Kasumi-1 (cell line): ENCODE measurements at regions not wholly inside any gene's neighbourhood (a gene's known extent, or its start where the extent isn't known, plus 50 kb on each side); places are given as distances from the start of the nearest gene placed in this dataset.

Experiments
- DNase-seq, 2 experiments: peaks; one replicate each; lab custom pipeline; 2025; lab: John Stamatoyannopoulos, UW

DNA sequence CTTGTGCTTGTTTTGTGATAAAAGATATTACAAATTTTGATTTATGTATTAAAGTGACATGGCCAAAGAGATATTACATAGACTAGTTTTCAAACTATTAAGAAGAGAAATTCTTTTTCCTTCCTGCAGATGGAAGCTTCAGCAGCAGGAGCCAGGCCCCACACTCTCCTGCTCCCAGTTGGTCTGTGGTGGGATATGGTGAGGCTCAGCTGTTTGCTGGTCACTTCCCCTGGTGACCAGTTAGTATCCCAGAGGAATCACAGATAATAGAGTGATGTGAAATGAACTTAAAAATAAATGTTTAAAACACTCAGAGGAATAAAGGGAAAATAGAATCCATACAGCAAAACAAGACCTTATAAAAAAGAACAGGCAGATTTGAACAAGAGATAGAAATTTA lies 154.7 kb downstream of the KTN1 start:
- no peak for DNase-seq

- DNase-seq = no peak
These were observed 160.1 kb downstream of the KTN1 start for GRCh38 chr14:55739967-55740648.

- no peak for DNase-seq
These were observed 160.6 kb downstream of the KTN1 start for GRCh38 chr14:55740649-55740989.

DNA sequence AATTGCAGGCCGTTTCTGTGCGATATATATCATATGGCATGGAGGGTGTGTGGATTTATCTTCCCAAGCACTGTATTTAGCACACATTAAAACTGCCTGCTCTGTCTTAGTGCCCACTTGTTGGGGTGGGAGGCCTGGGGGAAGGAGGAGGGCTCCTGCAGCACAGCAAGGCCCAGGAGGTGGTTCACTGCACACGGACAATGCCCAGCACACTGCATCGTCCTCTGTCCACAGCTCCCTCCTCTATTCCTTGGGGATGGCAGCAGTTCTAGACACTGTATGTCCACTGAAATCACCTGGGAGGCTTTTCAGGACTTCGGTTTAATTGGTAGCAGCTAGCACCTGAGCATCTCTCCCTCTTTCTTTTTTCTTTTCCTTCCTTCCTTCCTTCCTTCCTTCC lies 161.2 kb downstream of the KTN1 start:
- DNase-seq = no peak

GRCh38 chr14:55743551-55743950 lies 163.5 kb downstream of the KTN1 start:
- DNase-seq = no peak

DNA sequence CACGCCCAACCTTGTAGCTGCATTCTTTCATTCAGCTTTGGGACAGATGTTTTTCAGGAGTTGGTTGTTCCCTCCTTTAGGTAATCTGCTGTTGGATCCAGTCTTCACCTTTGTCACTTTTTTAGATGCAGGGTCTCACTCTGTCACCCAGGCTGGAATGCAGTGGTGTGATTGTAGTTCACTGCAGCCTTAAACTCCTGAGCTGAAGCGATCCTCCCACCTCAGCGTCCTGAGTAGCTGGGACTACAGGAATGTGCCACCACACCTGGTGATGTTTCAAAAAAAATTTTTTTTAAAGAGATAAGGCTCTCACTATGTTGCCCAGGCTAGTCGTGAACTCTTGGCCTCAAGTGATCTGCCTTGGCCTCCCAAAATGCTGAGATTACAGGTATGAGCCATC lies 164.3 kb downstream of the KTN1 start:
- DNase-seq = no peak

DNA sequence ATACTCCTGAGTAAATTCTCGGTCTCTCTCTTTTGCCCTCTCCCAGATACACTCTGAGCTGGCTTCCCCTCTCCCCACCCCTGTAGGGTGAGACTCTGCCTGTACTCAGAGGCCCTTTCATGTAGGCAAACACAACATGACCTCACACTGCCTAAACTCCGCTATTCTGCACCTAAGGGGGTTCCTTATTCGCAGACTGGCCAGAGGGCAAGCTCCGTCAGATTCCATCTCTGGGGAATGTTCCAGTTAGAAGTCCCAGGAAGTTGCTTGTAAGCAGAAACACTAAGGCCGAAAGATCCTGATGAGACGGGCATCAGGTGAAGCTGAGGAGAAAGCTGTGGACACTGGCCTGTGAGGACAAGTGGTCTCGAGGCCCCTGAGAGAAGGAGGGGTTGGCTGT lies 165.9 kb downstream of the KTN1 start:
- DNase-seq = no peak

- DNase-seq = no peak
These were observed 166.6 kb downstream of the KTN1 start for GRCh38 chr14:55746558-55746957.

- DNase-seq = no peak
These were observed 167.2 kb downstream of the KTN1 start for GRCh38 chr14:55747186-55747585.

GRCh38 chr14:55749201-55749812 lies 169.3 kb downstream of the KTN1 start:
- DNase-seq = no peak

DNA sequence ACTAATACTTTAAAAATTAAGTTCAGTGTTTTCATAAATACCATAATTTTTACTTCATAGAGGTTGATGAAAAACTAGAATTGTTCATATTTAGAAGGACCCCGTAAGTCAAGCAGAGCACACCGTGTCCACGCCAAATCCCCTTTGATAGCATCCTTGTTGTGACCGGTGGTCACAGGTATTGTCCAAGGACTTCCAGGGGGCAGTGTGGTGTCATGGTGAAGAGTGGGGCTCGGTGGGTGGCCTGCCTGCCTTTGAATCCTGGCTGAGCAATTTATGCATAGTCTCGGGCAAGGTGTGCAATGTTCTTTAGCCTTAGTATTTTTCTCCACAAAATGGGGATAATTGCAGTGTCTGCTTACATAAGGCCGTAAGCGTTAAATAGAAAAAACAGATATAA lies 169.9 kb downstream of the KTN1 start:
- no peak for DNase-seq

GRCh38 chr14:55752580-55753390 lies 172.8 kb downstream of the KTN1 start:
- no peak for DNase-seq

DNA sequence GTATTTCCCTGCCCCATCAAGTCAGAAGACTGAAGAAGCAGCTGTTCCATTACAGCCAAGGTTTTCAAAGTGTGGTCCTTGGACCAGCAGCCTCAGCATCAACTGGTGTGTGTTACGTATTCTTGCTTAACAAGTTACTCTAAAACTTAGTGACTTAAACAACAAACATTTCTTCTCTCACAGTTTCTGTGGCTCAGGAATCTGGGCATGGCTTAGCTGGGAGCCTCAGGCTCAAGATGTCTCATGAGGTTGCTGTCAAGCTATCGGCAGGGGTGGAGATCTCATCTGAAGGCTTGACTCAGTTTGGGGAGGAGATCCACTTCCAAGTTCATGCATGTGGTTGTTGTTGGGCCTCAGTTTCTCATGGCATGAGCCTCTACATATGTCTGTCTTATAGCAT lies 174.5 kb downstream of the KTN1 start:
- DNase-seq = no peak

DNA sequence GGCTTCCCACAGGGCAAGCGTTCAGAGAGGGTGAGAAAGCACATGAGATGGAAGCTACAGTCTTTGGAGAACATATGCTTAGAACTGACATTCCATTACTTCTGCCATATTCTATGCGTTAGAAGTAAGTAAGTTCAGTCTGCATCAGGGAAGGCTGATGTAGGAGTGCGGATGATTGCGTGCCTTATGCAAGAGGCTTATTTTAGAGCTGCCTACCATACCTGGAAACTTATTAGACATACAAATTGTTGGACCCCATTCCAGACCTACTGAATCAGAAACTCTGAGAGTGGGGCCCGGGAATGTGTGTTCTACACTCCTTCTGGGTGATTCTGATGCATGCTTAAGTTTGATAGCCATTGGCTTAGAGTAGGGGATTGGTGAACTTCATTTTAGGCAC lies 174.9 kb downstream of the KTN1 start:
- no peak for DNase-seq

- no peak for DNase-seq
These were observed 176.1 kb downstream of the KTN1 start for GRCh38 chr14:55756078-55756477.

DNA sequence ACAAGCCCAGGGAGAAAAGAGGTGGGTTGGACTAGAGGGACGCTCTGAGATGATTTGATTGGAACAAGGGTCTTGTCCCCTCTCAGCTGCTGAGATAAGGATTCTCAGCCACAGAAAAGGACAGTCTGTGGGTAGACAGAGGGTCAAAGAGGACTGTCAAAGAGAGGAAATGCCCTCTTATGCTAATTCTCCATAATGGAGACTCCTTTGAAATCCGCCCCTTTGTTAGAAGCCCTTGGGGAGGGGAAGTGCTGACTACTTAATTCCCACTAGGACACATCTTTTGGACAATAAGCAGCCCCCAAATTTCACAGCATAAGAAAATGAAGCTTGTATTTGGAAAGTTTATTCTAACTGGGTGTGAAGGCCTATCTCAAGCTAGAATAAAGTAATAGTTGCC lies 176.6 kb downstream of the KTN1 start:
- no peak for DNase-seq

DNA sequence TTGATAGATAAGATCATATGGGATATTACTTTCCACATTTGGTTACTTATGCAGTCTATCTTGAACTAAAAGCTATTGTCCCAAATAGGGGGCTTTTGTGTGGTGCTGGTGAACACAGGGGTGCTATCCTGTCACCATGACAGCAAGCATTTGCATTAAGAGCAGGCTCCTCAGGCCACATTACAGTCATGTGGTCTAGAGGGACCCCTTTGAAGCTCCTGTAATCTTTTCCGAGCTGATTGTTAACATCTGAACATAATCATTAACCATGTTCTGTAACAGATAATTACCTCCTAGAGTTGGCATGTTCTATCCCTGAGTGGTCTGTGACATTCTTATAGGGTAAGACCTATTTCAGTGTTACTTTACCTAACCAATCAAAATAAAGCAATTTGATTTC lies 178.8 kb downstream of the KTN1 start:
- DNase-seq = no peak

DNA sequence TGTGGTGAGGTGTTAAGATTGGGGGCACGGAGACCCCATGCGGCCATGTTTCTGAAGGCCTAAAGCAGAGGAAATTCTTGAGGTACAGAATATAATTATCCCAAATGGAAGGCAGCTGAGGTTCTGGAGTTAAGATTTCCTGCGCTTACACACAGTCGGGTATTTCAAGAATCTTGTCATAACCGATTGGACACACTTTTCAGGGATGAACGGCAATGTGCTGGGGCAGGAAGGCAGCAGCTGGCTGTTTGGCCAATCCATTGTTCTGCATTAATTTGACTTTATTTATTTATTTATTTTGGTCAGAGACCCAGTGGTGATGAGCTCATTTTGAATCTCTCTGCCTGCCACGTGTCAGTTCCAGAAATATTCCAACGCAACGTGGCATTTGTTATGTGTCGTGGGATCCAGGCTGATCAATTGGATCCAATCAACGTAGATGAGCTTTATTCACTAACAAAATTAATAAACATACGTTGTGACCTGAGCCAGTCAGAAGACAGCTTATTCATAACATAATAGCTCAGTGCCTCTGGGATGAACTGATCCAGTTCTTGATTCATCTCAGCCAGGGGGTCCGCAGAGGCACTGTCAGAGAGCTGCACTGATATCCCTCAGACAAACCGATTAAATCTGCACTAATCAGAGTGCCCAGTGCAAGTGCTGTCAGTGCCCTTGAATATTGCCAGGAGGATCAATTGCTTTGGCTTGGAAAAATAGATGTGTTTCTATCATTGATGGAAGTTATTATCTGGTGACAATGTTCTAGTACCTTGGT lies 181.0 kb downstream of the KTN1 start:
- DNase-seq = no peak

GRCh38 chr14:55761651-55762050 lies 181.6 kb downstream of the KTN1 start:
- DNase-seq = no peak

DNA sequence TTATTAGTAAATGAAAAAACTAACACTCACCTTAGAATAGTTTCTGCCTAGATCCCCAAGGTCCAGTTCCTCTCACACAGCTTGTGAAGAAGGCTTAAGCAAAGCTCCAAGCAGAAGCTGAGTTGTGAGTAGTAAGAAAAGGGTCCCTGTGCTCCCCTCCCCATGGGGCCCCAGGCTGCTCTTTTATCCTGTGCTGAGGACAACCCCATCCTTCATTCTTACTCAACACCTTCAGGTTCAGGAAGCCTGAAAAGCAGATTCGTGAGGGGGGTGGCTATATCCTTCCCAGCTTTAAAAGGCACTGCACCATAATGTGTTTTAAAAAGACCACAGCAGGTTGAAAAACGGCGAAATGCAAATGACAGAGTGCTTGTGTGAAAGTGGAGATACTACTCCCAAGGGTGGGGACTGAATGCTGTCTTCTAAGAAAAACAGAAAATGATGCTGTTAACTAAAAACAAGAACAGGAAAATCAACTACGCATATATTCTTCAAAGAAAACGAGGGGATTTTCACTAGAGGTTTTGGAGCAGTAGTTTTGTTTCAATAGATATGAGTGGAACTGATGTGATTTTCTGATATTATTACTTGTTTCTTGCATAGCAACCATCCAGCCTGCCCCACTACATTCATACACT lies 182.7 kb downstream of the KTN1 start:
- no peak for DNase-seq

GRCh38 chr14:55764784-55765183 lies 184.8 kb downstream of the KTN1 start:
- DNase-seq = no peak

GRCh38 chr14:55766071-55766470 lies 186.1 kb downstream of the KTN1 start:
- DNase-seq = no peak
